Activated T-cell treated with anti-CD3 and anti-CD28 coated beads for 4 hours (primary cell): ENCODE measurements at regions not wholly inside any gene's neighbourhood (a gene's known extent, or its start where the extent isn't known, plus 50 kb on each side); places are given as distances from the start of the nearest gene placed in this dataset.

Experiments
- DNase-seq: peaks from one replicate; pipeline ENCODE4 v3.0.0-alpha.2; 2020

DNA sequence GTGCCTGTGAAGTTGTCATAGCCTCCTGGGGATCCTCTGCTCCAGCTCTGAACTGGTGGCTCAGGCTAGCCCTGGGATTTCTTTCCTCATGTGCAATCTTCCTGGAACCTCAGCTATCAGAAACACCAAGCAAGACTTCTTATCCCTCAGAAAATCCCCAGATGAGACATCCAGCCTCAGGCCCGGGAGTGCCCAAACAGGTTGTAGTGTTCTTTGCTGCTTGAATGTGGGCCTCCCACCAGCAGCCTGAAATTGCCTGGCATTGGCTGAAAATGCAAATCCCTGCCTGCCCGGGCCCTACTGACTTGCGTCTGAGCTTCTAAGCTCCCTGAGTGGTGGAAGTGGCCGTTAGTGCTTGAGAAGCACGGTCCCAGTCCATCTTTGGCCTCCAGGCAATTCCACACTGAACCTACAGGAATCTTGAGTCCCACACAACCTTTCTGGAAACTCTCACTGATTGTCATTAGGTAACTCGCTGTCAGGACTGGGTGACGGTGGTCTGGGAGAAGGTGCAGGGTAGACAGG lies 146.8 kb downstream of the ZBTB18 start:
- no peak for DNase-seq

DNA sequence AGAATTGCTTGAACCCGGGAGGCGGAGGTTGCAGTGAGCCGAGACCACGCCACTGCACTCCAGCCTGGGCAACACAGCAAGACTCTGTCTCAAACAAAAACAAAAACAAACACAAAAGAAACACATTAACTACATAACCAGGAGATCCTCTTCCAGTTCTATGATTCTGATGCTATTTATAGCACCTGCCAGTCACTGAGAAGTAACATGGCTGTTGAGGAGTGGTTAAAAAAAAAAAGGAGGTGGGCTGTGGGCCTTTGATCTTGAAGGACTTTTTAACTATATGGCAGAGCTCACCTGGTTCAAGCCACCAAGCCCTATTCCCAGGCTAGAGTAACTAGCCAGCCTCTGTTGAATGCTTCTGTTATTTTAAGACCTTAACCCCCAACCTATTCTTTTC lies 148.8 kb downstream of the ZBTB18 start:
- no peak for DNase-seq

DNA sequence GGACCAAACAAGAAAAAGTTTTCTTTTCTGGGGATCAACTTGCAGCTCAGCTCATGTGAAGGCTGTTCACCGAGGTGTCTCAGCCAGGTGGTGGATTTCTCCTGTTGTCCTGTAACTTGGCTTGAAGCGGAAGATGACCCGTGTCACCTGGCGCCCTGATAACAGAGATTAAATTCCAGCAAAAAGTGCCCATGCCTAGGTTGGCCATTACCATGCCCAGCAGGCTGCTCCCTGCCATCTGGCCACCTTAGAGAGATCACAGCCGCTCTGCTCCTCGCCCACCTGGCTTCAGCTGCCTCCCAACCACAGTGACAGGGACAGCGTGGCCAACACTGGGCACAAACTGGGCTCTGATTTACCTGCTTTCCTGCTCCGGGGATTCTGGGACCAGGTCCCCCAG lies 149.5 kb downstream of the ZBTB18 start:
- DNase-seq, result no peak

DNA sequence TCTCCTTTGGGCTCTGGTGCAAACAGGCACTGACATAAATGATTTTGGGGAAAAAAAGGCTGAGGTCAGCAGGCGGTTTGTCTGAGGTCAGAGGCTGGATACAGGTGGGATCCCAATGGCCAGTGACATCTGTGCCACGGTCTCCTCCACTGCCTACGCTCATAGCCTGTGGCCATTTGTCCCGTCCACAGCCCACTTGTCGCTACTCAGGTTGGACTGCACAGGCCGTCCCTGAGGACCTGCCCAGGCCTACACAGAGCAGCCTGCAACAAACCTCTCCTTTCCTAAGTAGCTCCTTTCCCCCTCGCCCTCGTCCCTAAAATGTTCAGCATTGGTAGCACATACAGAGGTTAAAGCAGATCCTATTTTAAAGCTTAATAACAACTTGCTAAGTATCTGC lies 150.7 kb downstream of the ZBTB18 start:
- DNase-seq, result no peak

DNA sequence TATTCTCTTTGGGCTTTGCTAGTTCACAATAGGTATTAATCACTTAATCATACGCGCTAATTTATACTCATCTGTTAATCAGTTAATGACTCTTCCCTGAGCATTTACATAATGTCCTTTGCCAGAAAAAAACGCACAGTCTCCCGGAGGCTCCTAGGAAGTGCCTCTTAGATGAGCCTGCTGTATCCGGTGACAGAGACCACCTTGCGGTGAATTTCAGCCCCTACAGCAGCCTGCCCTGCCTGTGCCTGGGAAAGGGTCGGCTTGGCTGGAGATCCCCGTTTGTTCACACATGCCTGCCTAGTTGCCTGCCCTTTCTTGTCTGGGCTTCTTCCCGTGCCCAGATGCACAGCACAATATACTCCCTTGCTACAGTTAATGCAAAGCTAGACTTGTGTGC lies 152.9 kb downstream of the ZBTB18 start:
- no peak for DNase-seq

DNA sequence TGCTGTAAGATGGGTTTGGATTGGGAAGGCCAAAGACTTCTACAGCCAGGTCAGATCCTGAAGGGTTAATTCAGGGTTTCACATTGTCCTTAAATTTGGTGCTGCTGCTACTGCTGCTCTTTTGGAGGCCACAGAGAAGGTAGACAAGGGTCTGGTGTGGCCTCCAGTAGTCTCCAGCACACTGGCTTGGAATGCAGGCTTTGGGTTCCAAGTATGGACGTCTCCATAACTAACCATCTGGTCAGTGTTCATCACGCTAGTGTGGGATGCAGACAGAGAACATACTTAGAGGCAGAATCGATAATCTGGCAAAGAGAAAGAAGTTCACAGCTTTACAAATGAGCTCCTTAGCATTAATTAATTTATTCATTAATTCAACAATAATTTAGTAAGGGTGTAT lies 154.1 kb downstream of the ZBTB18 start:
- no peak for DNase-seq

DNA sequence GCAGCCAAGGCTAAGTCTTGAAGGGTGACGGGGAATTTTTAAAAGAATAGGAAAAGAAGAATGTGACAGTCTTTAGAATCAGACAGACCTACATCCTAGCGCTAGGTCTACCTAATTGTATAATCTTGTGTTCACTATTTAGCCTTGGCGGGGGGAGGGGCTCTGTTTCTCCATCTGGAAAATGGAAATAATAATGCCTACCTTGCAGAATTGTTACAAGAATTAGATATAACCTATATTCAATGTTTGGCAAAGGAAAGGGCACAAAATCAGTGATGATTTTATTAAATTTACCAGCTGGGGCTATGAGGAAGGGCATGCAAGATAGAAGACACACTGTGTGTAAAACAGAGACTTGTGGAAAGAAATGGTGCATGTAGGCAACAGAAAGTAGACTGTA lies 154.8 kb downstream of the ZBTB18 start:
- no peak for DNase-seq

DNA sequence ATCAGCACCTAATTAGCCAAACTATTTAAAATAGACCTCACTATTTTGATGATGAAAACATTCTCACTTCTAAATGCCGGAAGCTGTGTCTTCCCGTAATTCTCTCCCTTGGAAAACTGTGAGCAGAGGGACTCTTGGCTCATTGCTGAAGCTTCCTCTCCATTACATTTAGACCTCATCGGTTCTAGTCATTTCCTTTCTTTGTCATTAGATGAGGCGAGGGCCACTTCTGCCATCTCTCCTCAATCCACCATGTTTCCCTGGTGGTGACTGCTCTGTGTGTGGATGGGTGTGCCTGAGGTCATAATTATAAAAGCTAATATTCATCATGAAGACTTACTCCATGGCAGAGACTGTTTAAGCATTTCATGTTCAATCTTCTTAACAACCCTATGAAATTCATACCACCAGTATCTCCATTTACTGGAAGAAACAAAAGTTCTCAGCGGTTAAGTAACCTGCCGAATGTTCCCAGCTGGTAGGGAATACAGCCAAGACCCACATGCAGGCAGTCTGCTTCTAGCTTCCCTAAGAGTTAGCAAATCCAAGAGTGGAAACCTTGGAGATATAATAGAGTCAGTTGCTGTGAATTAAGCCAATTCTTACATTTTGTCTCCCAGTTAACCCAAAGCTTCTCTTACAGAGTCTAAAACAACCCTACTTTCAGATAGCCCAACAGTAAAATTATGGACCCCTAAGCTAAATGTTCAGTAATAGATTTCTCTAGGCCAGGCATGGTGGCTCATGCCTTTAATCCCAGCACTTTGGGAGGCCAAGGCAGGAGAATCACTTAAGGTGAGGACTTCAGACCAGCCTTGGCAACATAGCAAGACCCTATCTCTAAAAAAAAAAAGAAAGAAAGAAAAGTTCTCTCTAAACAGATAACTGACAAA lies 156.2 kb downstream of the ZBTB18 start:
- no peak for DNase-seq

DNA sequence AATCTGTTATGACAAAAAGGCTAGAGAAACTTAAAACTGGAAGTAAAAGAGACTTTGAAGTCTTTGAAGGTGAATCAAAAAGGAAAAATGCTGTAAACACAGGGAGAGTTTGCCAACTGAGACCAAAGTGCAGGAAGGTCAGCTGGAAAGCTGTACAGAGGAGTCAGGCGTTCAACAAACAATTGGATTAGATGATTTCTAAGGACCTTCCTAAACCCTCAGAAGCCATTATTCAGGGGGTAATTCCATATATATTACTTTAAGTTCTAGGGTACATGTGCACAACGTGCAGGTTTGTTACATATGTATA lies 156.8 kb downstream of the ZBTB18 start:
- no peak for DNase-seq

DNA sequence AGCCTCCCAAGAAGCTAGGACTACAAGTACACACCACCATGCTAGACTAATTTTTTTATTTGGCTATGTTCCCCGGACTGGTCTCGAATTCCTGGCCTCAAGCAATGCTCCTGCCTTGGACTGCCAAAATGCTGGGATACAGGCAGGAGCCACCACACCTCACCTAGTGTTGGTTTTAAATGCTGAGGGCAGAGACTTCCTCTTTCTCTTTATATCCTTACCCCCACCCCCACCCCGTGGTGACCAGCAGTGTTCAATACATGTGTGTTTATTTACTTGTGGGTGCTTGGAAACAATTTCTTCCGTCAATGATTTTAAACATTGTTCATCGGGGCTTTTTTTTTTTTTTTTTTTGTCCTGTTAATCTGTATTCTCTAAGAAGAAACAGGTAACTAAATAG lies 158.9 kb downstream of the ZBTB18 start:
- no peak for DNase-seq

DNA sequence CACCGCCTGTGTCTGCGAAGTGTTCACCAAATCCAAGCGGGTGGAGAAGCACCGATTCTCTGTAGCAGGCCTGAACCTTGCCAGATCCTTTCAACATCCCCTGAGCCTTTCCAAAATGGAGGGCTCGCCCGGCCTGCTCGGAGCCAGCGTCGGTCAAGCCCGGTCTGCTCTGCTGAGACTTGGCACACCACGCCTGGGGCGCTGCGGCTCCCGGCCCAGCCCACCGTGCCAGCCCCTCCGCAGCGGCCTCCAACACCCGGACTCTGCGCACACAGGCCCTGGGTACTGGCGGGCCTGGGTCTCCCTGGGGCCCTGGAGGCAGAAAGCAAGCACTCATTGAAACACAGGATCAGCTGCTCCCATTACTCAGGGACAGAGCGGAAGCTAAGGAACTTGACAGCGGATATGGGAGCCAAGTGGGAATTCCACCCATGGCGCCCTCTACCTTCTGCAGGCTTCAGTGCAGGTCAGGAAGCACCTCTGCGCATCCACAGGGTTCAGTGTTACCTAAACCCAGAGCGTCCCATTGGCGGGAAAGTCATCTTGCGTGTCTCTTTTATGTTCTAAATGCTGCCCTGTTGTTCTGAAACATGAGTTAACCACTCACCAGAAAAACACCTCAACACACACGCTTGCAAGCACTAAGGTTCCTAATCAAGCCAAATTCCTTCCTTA lies 159.9 kb downstream of the ZBTB18 start:
- no peak for DNase-seq

DNA sequence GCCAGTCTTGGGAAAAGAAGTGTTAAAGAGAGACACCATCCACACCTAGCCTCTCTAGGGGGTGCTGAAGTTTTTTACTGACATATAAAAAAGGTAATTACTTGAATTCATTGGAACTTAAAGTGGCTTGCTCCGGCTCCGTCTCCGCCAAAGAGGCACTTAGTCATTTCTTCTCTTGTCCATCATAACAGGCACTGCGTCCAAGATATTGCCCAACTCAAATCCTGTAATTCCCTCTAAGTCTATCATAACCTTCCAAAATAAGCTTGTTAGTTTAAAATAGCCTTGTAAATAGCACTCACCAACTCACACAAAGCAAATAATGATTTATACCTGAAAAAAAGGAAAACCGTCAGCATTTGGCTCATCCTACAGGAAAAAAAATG lies 160.5 kb downstream of the ZBTB18 start:
- DNase-seq, result no peak

DNA sequence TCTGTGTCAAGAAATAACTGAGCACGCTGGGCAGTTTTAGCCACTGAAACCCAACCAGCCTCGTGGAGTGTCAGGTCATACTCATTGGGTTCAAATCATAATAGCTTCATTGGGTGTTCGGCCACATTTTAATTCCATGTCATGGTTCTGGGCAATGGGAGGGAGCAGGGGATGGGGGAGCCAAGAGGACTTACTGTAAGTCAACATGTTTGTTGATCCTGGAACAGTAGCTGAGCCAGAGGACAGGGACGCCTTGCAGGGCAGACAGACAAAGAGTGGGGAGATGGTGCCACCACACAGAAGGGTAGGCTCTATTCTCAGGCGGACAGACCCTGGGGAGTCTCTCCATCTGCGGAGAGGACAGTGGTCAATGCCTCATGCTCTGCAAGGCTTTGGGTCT lies 161.1 kb downstream of the ZBTB18 start:
- no peak for DNase-seq

DNA sequence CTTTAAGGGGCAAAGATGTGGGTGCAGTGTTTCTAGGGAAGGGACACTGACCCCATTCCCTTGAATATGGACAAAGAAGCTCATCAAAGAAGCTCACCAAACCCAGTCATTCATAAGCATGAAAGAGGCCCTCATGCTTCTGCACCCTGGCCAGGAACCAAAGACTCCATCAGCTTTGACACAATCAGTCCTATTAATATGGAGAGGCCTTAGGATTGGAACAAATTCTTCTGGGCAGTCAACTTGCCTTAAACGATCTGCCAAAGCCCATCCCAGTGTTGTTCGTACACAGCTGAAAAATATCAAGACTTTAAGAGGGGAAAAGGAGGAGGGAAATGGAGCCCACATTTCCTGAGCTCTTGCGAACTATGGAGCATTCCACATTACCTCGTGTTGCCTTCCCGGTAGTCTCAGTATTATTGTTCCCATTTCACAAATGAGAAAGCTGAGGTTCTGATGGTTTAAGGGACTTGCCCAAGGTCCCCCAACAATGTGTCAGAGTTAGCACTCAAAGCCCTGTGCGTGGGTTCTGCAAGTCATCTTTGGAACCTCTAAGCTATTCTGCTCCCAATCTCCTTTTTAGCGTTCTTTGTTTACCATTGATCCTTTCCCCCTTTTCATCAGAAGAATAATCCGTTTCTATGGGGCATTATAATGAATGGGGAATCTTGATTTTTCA lies 161.9 kb downstream of the ZBTB18 start:
- no peak for DNase-seq

DNA sequence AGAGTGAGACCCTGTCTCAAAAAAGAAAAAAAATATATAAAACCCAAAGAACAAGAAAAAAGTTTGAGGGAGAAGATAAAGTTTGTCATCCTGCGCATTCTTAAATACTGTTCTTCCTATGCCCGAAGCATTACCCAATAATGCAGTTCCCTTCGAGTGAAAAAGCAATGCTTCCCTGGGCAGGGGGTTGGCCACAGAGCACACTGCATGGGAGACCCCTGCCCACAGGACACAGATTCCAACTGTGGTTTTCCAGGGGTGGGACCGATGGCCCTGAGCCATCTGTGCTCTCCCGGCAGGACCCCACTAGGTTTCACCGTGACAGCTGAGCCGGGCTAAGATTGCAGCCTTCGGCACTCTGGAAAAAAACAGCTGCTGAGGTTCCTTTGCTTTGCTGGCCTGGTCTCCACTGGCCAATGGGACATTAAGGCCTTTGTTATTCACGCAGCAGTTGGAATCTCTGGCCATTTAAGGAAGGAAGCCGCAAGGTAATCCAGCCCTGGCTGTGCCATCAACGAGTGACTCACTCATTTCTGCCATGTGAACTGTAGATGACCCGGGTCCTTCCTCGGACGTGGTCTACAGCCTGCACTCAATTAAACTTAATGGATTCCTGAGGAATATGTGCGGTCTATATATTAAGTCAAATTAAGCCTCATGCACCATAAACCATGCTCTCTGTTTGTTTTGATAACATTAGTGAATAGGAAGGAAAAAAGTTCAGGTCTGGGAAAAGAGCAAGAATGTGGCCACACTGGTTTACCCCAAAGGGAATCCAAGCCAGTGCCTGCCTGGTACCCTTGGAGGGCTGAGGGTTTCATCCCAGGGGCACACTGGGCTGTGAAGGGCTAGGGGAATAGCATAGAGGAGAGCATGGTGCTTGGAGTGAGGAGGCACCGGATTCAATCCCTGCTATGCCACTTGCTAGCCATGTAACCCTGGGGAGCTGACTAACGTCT lies 163.2 kb downstream of the ZBTB18 start:
- DNase-seq, result no peak

DNA sequence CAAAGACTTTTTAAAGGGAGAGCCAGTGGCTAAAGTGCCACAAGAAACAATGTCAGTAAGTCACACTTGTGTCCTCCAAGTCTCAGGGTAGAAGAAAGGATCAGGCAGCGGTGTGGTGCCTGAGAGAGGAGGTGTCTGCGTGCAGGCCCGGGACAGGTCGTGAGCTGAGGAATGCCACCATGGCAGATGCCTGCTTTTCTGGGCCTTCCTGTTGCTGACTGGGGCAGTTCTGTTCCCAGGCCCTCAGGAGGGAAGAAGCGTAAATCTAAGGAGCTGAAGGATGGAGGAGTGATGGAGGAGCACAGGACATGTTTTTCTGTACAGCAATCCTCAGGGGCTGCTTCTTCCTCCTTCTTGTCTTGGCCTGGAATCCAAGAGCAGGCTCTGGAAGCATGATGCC lies 165.8 kb downstream of the ZBTB18 start:
- DNase-seq, result no peak

DNA sequence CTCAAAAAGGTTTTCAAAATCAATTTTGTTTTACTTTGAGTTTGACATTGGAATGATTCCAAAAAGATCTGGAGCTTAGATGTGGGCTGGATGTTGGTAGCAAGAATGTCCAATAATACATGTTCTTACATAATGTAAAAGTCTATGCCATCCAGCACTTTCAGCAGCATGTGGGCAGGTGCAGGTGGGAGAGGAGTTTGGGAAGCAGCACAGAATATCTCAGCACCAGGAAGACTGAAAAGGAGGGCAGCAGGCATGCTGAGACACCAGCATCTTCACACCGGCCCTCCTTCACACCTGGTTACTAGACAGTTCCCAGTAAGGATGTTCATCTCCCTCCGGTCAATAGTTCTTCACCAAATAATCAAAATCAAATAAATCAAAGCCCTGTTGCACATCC lies 166.6 kb downstream of the ZBTB18 start:
- no peak for DNase-seq

DNA sequence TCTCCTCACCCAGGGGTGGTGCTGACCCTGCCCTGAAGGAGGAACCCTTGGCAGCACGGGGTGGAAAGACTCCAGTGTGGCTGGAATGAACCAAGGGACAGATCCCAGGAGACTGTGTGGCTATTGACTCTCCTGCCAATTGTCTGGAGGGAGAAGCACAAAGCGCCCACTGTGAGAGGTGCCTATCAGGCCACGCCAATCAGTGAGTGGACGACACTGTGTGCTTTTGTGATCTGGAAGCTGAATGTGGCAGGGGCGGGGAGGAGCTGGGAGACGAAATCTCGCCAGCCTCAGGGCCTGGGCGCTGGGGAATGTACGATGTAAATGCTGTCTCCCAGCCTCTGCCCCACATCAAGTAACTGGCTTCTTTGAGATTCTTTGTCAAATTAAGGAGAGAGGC lies 167.1 kb downstream of the ZBTB18 start:
- DNase-seq, result no peak

DNA sequence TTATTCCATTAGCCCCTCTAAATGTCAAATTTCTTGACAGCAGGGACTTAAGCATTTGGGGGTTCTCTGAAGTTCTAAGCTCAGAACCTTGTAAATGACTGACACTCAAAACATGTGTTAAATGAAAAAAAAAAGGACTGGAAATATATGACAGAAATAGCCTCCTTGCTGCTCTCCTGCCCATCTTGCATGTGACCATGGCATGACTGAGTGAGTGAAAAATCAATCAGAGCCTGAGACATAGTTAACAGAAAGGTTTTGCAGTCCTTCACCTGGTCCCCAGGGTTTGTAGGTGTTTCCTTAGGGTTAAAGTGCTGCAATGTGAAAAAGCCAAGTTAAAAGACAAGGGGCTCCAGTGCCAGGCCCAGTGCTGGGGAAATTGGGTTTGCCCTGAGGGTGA lies 168.1 kb downstream of the ZBTB18 start:
- DNase-seq, result no peak

DNA sequence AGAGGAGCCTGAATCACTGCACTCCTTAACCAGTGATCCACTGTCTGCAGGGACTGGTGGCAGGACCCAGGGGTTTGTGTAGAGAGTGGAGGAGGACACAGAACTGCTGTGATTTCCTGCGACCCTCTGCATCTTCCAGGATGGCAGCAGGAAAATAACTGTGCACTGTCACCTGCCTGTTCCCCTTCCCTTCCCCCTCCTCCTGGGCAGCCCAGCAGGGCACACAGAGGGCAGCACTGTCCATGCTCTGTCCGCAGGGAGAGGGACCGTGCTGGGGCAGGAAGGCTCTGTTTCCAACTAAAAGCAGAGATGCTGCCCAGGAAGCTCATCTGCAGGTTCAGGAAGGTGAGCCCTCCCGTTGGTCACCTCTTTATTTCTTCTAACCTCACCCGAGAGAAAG lies 168.7 kb downstream of the ZBTB18 start:
- DNase-seq, result no peak

DNA sequence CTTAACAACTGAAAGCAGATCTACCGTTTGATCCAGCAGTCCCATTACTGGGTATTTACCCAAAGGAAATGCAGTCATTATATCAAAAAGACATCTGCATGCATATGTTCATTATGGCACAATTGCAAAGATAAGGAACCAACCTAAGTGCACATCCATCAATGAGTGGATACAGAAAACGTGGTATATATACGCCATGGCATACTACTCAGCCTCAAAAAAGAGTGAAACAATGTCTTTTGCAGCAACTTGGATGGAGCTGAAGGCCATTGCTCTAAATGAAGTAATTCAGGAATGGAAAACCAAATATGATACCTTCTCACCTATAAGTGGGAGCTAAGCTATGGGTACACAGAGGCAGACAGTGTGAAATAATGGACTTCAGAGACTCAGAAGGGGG lies 169.3 kb downstream of the ZBTB18 start:
- DNase-seq, result no peak

DNA sequence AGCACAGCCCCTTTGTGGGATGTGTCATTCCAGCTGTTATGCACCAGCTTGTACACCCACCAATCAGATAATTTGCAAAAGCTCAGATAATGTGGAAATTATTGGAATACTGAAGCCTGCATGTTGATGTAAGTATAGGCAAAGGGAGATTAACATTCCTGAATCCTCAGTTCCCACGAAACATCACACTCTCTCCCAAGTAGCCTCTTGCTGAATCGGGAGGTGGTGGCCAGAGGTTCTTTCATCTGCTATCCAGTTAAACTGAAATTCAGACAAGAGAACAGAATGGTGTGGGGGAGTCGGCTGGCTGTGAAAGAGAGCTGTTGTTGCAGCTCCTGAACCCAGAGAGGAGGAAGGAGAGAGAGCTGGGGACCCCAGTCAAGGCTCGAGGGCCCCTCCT lies 170.9 kb downstream of the ZBTB18 start:
- DNase-seq, result no peak
